Activated CD4-positive, alpha-beta T cell treated with anti-CD3 and anti-CD28 coated beads, Interleukin-2, amount 10 ng/mL, durations not matched to agents 7 days and 5 days (primary cell): ENCODE measurements at regions not wholly inside any gene's neighbourhood (a gene's known extent, or its start where the extent isn't known, plus 50 kb on each side); places are given as distances from the start of the nearest gene placed in this dataset.

Source experiments
- CTCF ChIA-PET: fragments of 350-600 bp; sonication (Branson Sonifier 250); formaldehyde crosslinking; loops from one replicate; lab custom pipeline; 2021; ENCODE audit warnings: antibody characterized with exemption; lab: Charles Lee
- POLR2A ChIA-PET: fragments of 350-600 bp; sonication (Branson Sonifier 250); formaldehyde crosslinking; loops from one replicate; lab custom pipeline; 2021; ENCODE audit warnings: antibody characterized with exemption; lab: Charles Lee
- DNase-seq: peaks from one replicate; pipeline ENCODE4 v3.0.0-alpha.2; 2020
- H3K27ac Mint-ChIP-seq: one replicate; pipeline ENCODE4 v1.8.0; 2021; ENCODE audit warnings: mild to moderate bottlenecking, moderate library complexity, mixed read lengths
- H3K27me3 Mint-ChIP-seq: one replicate; pipeline ENCODE4 v1.8.0; 2021; ENCODE audit warnings: mixed read lengths
- H3K36me3 Mint-ChIP-seq: one replicate; pipeline ENCODE4 v1.8.0; 2021; ENCODE audit warnings: low read depth, mixed read lengths
- H3K4me1 Mint-ChIP-seq: one replicate; pipeline ENCODE4 v1.8.0; 2021; ENCODE audit warnings: mixed read lengths
- H3K4me3 Mint-ChIP-seq: one replicate; pipeline ENCODE4 v1.8.0; 2021; ENCODE audit warnings: mild to moderate bottlenecking, moderate library complexity, mixed read lengths
- H3K9me3 Mint-ChIP-seq: one replicate; pipeline ENCODE4 v1.8.0; 2021; ENCODE audit warnings: mixed read lengths

GRCh38 chr6:14945461-14946185 is 300.2 kb upstream of the JARID2 start:
- no peaks in the 10 kb centered on the region for H3K4me1 Mint-ChIP-seq
- H3K27me3 Mint-ChIP-seq: no peaks in the 10 kb centered on the region
- ChIA-PET POLR2A (no interaction called here), CTCF (interaction anchor here (0.7 kb wide), 1 partner anchor 895 kb away, joined by 3 read pairs; no protein-coding TSS in a partner anchor)
- DNase-seq: no peak
- no peak overlapping the region for H3K27ac Mint-ChIP-seq
- peaks cover 3% of the 10 kb centered on the region for H3K9me3 Mint-ChIP-seq
- H3K4me3 Mint-ChIP-seq: no peak overlapping the region
- H3K36me3 Mint-ChIP-seq: no peaks in the 10 kb centered on the region

DNA sequence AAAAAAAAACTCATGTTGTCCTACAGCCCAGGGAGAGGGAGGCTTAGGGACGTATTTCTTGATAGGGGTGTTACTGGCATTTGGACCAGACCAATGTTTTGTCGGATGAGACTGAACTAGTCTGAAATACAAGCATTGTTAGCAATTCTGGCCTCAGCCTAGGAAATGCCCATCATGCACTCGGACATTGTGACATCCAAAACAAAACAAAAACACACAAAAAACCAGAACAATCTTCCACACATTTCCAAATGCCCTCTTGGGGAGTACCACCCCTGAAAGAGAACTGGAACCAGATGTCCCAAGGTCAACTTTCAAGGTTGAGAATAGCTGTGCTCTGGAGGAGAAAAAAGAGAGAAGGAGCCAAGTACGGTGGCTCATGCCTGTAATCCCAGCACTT is 299.1 kb upstream of the JARID2 start:
- no peaks in the 10 kb centered on the region for H3K27me3 Mint-ChIP-seq

DNA sequence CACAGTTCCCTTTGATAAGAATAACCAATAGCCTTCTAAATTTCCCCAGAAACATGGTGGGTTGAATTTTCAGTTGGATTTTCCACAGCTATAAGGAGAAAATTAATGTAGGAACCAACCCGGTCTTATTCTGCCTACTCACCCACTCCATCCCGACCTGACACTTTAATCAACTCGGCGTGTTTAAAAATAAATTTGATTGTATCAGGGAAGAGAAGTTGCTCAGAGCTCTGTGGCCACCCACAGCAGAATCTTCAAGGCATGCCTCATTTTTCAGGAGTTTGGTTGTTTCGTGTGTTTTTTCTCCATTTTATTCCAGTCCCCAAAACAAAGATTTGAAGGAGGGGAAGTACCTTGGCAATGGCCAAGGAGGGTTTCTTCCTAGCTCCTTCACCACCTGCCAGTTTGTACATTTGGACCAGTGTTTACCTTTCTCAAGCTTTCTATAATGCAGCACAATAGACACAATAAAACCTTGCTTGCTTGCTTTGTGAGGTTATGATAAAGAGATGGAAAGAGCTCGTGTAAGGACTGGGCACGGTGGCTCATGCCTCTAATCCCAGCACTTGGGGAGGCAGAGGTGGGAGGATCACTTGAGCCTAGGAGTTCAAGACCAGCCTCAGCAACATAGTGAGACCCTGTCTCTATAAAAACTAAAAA is 297.2 kb upstream of the JARID2 start:
- no peaks in the 10 kb centered on the region for H3K4me1 Mint-ChIP-seq
- H3K27me3 Mint-ChIP-seq: no peaks in the 10 kb centered on the region
- H3K36me3 Mint-ChIP-seq: no peaks in the 10 kb centered on the region
- no peak overlapping the region for H3K4me3 Mint-ChIP-seq
- ChIA-PET CTCF (interaction anchor here (0.6 kb wide), 1 partner anchor 86 kb away, joined by 3 read pairs; no protein-coding TSS in a partner anchor), POLR2A (no interaction called here)
- no peak for DNase-seq
- H3K27ac Mint-ChIP-seq: no peak overlapping the region
- peaks cover 3% of the 10 kb centered on the region for H3K9me3 Mint-ChIP-seq

More for the DNA sequence above, 299.1 kb upstream of the JARID2 start:
- H3K36me3 Mint-ChIP-seq: no peaks in the 10 kb centered on the region
- ChIA-PET POLR2A (no interaction called here), CTCF (no interaction called here)
- no peaks in the 10 kb centered on the region for H3K4me1 Mint-ChIP-seq
- no peak overlapping the region for H3K27ac Mint-ChIP-seq
- H3K9me3 Mint-ChIP-seq: peaks cover 3% of the 10 kb centered on the region
- no peak for DNase-seq
- no peak overlapping the region for H3K4me3 Mint-ChIP-seq

DNA sequence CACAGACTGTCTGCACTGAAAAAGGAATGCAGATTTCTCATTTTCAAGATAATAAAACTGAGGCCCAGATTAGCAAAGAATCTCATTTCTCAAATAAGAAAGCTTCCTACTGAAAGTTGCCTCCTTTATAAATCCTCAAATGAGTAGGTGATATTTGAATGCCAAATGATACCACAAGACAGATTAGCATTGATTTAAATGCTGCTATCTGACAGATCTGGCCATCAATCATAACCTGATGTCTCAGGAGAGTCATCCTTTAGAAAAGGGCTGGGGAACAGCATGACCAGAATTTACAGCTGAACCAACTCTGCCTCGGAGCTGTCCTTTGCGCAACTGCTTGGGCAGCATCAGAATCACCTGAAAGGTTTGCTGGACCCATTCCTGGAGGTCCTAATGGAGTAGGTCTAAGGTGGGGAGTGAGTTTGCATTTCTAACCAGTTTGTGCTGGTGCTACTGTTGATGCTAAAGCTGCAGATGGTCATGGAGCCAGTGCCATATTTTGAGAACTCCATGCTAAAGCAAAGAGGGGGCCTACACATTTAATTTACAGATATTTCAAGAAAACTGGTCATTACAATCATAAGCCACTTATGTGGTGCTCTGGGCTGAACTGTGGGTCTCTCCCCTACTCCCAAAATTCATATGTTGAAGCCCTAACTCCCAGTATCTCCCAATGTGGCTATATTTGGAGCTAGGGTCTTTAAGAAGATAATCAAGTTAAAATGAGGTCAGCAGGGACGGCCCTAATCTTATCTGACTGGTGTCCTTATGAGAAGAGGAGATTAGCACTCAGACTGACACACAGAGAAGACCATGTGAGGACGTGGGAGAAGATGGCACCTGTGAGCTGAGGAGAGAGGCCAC is 295.5 kb upstream of the JARID2 start:
- DNase-seq: no peak
- POLR2A ChIA-PET: no interaction called here
- no peak overlapping the region for H3K4me3 Mint-ChIP-seq

GRCh38 chr6:14950970-14951276 is 294.9 kb upstream of the JARID2 start:
- POLR2A ChIA-PET: no interaction called here
- H3K4me3 Mint-ChIP-seq: no peak overlapping the region
- H3K27ac Mint-ChIP-seq: no peak overlapping the region
- DNase-seq: no peak
- no peaks in the 10 kb centered on the region for H3K4me1 Mint-ChIP-seq
- no peaks in the 10 kb centered on the region for H3K27me3 Mint-ChIP-seq
- H3K36me3 Mint-ChIP-seq: no peaks in the 10 kb centered on the region
- peaks cover 9% of the 10 kb centered on the region for H3K9me3 Mint-ChIP-seq
- CTCF ChIA-PET: interaction anchor here (0.8 kb wide), 1 partner anchor 741 kb away, joined by 3 read pairs; no protein-coding TSS in a partner anchor

More for the DNA sequence above, 295.5 kb upstream of the JARID2 start:
- Mint-ChIP-seq H3K27me3 (no peaks in the 10 kb centered on the region), H3K27ac (no peak overlapping the region), H3K9me3 (peaks cover 9% of the 10 kb centered on the region), H3K36me3 (no peaks in the 10 kb centered on the region), H3K4me1 (no peaks in the 10 kb centered on the region)
- CTCF ChIA-PET: interaction anchor here (1.1 kb wide), 1 partner anchor 233 kb away, joined by 3 read pairs; no protein-coding TSS in a partner anchor

GRCh38 chr6:14951704-14952103 is 294.2 kb upstream of the JARID2 start:
- Mint-ChIP-seq H3K9me3 (peaks cover 10% of the 10 kb centered on the region), H3K36me3 (no peaks in the 10 kb centered on the region), H3K4me1 (no peaks in the 10 kb centered on the region), H3K27ac (no peak overlapping the region), H3K27me3 (no peaks in the 10 kb centered on the region), H3K4me3 (no peak overlapping the region)
- POLR2A ChIA-PET: no interaction called here
- CTCF ChIA-PET: interaction anchor here (0.7 to 1.1 kb wide), 6 partner anchors 10 to 742 kb away, joined by 3 to 4 read pairs (median 3); no protein-coding TSS in a partner anchor
- DNase-seq: no peak

GRCh38 chr6:14953836-14954235 is 292.0 kb upstream of the JARID2 start:
- POLR2A ChIA-PET: no interaction called here

GRCh38 chr6:14957355-14958059 is 288.4 kb upstream of the JARID2 start:
- Mint-ChIP-seq H3K4me3 (no peak overlapping the region), H3K27ac (no peak overlapping the region), H3K4me1 (no peaks in the 10 kb centered on the region), H3K9me3 (peaks cover 10% of the 10 kb centered on the region), H3K36me3 (no peaks in the 10 kb centered on the region), H3K27me3 (no peaks in the 10 kb centered on the region)
- no peak for DNase-seq
- ChIA-PET POLR2A (no interaction called here), CTCF (interaction anchor here (0.6 kb wide), 4 partner anchors 25 to 116 kb away, joined by 3 to 4 read pairs (median 3); no protein-coding TSS in a partner anchor)

More at GRCh38 chr6:14953836-14954235, 292.0 kb upstream of the JARID2 start:
- Mint-ChIP-seq H3K4me3 (no peak overlapping the region), H3K36me3 (no peaks in the 10 kb centered on the region), H3K9me3 (peaks cover 10% of the 10 kb centered on the region), H3K27me3 (no peaks in the 10 kb centered on the region), H3K4me1 (no peaks in the 10 kb centered on the region), H3K27ac (no peak overlapping the region)
- CTCF ChIA-PET: no interaction called here
- no peak for DNase-seq

DNA sequence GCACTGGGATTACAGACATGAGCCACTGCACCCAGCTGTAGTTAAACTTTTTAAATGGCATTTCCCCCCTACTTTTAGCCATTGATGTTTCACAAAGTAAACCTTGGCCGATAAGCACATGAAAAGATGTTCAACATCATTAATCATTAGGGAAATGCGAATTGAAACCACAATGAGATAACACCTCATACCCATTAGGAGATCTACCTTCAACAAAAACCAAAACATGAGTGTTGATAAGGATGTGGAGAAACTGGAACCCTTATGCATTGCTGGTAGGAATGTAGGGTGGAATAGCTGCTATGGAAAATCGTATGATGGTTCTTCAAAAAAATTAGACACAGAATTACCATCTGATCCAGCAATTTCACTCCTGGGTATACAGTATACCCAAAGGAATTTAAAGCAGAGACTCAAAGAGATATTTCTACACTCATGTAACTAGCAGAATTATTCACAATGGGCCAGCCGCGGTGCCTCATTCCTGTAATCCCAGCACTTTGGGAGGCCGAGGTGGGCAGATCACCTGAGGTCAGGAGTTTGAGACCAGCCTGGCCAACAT is 286.5 kb upstream of the JARID2 start:
- ChIA-PET POLR2A (no interaction called here), CTCF (interaction anchor here (0.6 kb wide), 1 partner anchor 472 kb away, joined by 3 read pairs; no protein-coding TSS in a partner anchor)
- DNase-seq: no peak
- no peak overlapping the region for H3K4me3 Mint-ChIP-seq
- H3K27ac Mint-ChIP-seq: no peak overlapping the region
- H3K9me3 Mint-ChIP-seq: peaks cover 8% of the 10 kb centered on the region
- no peaks in the 10 kb centered on the region for H3K4me1 Mint-ChIP-seq
- H3K27me3 Mint-ChIP-seq: no peaks in the 10 kb centered on the region
- no peaks in the 10 kb centered on the region for H3K36me3 Mint-ChIP-seq

- ChIA-PET CTCF (no interaction called here), POLR2A (no interaction called here)
- Mint-ChIP-seq H3K9me3 (peaks cover 5% of the 10 kb centered on the region), H3K4me3 (no peak overlapping the region), H3K36me3 (peaks cover 3% of the 10 kb centered on the region), H3K27ac (no peak overlapping the region), H3K27me3 (no peaks in the 10 kb centered on the region), H3K4me1 (no peaks in the 10 kb centered on the region)
- DNase-seq: no peak
These were observed 281.2 kb upstream of the JARID2 start for GRCh38 chr6:14964556-14965270.

DNA sequence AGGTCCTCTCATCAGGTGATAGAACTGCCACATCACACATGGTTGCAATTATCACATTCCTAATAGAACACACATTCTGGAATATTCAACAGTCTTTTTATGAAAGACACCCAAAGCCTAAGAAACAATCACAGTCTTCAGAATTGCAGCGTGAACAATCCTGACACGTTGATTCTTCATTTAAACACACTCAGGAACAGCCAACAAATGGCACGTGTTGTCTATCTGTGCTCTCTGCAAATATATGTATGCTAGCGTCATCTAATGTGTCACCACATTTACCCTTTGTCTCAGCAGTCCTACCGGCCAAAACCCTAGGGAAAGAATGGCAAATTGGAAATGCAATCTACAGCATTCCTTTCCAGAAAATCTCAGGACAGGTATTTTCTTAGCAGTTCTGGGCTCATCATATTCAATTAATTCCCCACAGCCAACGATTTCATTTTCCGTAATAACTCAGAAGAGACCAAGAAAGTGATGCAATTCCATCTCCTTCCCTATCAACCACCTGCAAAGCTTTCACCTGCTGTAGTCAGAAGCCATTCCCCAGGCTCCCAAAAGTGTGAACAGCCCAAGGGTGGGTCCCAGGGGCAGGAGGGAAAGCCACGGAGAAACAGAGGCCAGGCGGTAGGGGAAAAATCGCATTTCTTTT is 280.3 kb upstream of the JARID2 start:
- H3K4me3 Mint-ChIP-seq: no peak overlapping the region
- POLR2A ChIA-PET: no interaction called here
- CTCF ChIA-PET: no interaction called here
- no peak overlapping the region for H3K27ac Mint-ChIP-seq
- H3K9me3 Mint-ChIP-seq: peaks cover 5% of the 10 kb centered on the region
- H3K36me3 Mint-ChIP-seq: peaks cover 3% of the 10 kb centered on the region
- no peaks in the 10 kb centered on the region for H3K4me1 Mint-ChIP-seq
- no peaks in the 10 kb centered on the region for H3K27me3 Mint-ChIP-seq
- no peak for DNase-seq
